ENCODE measurements at regions not wholly inside any gene's neighbourhood (a gene's known extent, or its start where the extent isn't known, plus 50 kb on each side); places are given as distances from the start of the nearest gene placed in this dataset.
"Not testable (repeated sequence)": the region's sequence is repeated elsewhere in the genome, so short reads cannot be mapped to it uniquely, and the experiment has no call there.

GRCh38 chr11:87970762-87971161 is 204.5 kb downstream of the RAB38 start:
- DNase-seq = no peak

GRCh38 chr11:87967459-87967858 is 207.8 kb downstream of the RAB38 start:
- DNase-seq = no peak

GRCh38 chr11:87966694-87967093 is 208.5 kb downstream of the RAB38 start:
- DNase-seq = no peak

GRCh38 chr11:87966216-87966615 is 209.0 kb downstream of the RAB38 start:
- no peak for DNase-seq

- DNase-seq = no peak
These were observed 213.6 kb downstream of the RAB38 start for GRCh38 chr11:87961606-87962005.

GRCh38 chr11:87957961-87958360 is 217.3 kb downstream of the RAB38 start:
- no peak for DNase-seq

GRCh38 chr11:87954476-87954875 is 220.8 kb downstream of the RAB38 start:
- peak; percentile 82 for DNase-seq

GRCh38 chr11:87942786-87943185 is 232.5 kb downstream of the RAB38 start:
- no peak for DNase-seq

- no peak for DNase-seq
These were observed 241.1 kb downstream of the RAB38 start for GRCh38 chr11:87934182-87934581.

- DNase-seq = no peak
These were observed 248.8 kb downstream of the RAB38 start for GRCh38 chr11:87926250-87926970.

- no peak for DNase-seq
These were observed 251.1 kb downstream of the RAB38 start for GRCh38 chr11:87924125-87924524.

- no peak for DNase-seq
These were observed 258.1 kb downstream of the RAB38 start for GRCh38 chr11:87917111-87917510.

- DNase-seq = no peak
These were observed 266.1 kb downstream of the RAB38 start for GRCh38 chr11:87909178-87909577.

- no peak for DNase-seq
These were observed 267.2 kb downstream of the RAB38 start for GRCh38 chr11:87908086-87908485.

GRCh38 chr11:87903345-87903744 is 271.9 kb downstream of the RAB38 start:
- DNase-seq = no peak

GRCh38 chr11:87901341-87901740 is 273.9 kb downstream of the RAB38 start:
- DNase-seq = no peak

GRCh38 chr11:87897921-87898320 is 277.3 kb downstream of the RAB38 start:
- DNase-seq = no peak

GRCh38 chr11:87897071-87897470 is 278.2 kb downstream of the RAB38 start:
- DNase-seq = no peak

- no peak for DNase-seq
These were observed 280.3 kb downstream of the RAB38 start for GRCh38 chr11:87894961-87895360.

- no peak for DNase-seq
These were observed 283.0 kb downstream of the RAB38 start for GRCh38 chr11:87892291-87892690.

GRCh38 chr11:87889126-87889525 is 286.1 kb downstream of the RAB38 start:
- DNase-seq = no peak

- not testable (repeated sequence) for DNase-seq
These were observed 290.2 kb downstream of the RAB38 start for GRCh38 chr11:87885084-87885483.

GRCh38 chr11:87879118-87879517 is 296.1 kb downstream of the RAB38 start:
- DNase-seq = no peak

- peak; percentile 61 for DNase-seq
These were observed 296.8 kb downstream of the RAB38 start for GRCh38 chr11:87878373-87878825.

GRCh38 chr11:87871056-87871455 is 304.2 kb downstream of the RAB38 start:
- no peak for DNase-seq

Data from hematopoietic multipotent progenitor cell treated with erythropoietin and hydrocortisone succinate and interleukin-3 and kit ligand, for 6 days (in vitro differentiated cells).